ENCODE measurements at regions not wholly inside any gene's neighbourhood (a gene's known extent, or its start where the extent isn't known, plus 50 kb on each side); places are given as distances from the start of the nearest gene placed in this dataset.
"Not testable (repeated sequence)": the region's sequence is repeated elsewhere in the genome, so short reads cannot be mapped to it uniquely, and the experiment has no call there.

DNA sequence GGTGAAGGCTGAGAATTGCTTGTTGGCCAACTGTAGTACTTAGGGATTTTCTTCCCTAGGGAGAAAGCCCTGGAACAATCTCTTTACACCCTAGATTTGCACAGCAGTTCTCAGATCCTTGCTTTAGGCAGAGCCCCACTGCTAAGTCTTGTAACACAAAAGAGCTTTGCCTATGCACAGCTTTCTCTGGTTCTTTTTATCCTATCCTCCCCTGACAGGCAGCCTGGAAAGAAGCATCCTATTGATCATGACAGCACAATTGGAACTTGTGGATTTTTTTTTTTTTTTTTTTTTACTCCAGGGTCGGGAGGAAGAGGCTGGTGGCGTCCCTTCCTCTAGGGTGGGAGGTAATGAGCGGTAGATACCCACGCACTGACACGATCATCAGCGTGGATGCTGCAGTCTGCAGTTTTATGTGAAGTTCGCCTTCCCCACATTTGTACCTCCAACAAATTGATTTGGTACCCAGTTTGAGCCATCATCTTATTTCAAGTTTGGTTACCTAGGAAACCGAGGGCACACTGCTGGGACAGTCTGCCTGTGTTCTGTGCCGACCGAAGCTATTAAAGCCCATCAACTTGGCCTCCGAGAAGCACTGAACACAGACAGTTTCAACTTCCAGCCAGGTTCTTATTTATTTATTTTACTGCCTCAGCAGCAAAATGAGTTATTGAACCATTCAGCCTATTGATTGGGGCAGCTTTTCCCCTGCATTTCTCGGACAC is 110.1 kb downstream of the NRN1 start:
- no peak for DNase-seq

DNA sequence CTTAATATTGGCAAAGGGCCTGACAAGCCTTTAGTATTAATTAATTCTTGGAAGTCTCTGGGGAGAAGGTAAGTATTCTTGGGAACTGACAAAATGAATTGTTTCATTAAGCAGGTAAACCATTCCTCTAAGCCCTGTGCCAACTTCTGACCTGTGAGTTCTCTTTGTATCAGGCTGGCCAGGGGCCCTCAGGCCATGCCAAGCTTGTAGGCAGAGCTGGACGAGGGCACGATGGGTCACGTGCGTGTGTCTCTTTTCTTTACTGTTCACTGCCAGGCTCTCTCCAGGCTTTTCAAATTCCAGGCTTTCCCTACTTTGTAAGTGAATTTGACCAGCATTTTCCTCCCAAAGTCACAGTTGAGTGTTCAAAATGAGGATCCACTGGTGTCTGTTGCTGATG is 112.4 kb downstream of the NRN1 start:
- no peak for DNase-seq

DNA sequence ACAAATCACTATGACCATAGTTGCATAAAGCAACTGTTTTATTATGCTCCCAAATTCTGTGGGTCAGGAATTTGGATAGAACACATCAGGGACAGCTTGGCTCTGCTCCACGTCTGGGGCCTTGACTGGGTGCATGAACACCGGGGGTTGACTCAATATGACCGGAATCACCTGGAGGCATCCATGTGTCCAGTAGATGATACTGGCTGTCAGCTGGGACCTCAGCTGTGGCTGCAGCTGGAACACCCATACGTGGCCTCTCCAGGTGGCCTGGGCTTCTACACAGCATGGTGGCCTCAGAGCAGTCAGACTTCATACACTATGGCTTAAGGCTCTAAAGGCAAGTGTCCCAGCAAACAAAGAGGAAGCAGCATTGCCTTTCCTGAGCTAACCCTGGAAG is 113.4 kb downstream of the NRN1 start:
- no peak for DNase-seq

GRCh38 chr6:5892669-5893068 is 114.1 kb downstream of the NRN1 start:
- no peak for DNase-seq

- no peak for DNase-seq
Measured at GRCh38 chr6:5878792-5879191, 127.9 kb downstream of the NRN1 start.

GRCh38 chr6:5876076-5876475 is 130.6 kb downstream of the NRN1 start:
- DNase-seq = no peak

DNA sequence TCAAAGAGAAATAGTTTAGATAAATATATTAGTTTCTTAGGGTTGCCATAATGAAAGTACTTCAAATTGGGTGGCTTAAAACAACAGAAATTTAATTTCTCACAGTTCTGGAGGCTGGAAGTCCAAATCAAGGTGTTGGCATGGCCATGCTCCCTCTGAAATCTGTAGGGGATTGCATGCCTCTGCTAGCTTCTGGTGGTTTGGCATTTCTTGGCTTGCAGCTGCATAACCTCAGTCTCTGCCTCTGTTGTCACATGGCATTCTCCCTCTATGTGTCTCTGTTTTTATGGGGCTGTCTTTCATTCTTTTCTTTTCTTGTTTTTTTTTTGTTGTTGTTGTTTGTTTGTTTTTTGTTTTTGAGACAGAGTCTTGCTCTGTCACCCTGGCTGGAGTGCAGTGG is 132.7 kb downstream of the NRN1 start:
- not testable (repeated sequence) for DNase-seq

DNA sequence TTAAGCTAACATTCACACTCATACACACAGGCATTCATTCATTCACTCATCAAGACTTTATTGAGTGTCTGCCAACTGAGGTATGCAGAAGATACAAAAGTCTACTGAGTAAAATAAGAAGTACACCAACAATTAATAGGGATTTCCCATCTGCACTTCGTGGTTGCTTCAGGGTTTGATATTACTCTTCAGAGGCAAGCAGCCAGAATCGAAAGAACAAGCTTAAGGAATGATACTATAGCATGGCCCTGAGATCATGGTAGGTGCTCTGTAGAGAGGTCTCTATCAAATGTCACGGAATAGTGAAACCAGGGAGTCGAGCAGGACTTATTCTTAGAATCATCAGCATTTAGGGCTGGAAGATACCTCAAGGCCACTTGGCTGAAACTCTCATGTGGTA is 135.4 kb downstream of the NRN1 start:
- no peak for DNase-seq

GRCh38 chr6:5869676-5870075 is 137.0 kb downstream of the NRN1 start:
- no peak for DNase-seq

GRCh38 chr6:5869261-5869660 is 137.5 kb downstream of the NRN1 start:
- no peak for DNase-seq

GRCh38 chr6:5866547-5867051 is 140.1 kb downstream of the NRN1 start:
- no peak for DNase-seq

DNA sequence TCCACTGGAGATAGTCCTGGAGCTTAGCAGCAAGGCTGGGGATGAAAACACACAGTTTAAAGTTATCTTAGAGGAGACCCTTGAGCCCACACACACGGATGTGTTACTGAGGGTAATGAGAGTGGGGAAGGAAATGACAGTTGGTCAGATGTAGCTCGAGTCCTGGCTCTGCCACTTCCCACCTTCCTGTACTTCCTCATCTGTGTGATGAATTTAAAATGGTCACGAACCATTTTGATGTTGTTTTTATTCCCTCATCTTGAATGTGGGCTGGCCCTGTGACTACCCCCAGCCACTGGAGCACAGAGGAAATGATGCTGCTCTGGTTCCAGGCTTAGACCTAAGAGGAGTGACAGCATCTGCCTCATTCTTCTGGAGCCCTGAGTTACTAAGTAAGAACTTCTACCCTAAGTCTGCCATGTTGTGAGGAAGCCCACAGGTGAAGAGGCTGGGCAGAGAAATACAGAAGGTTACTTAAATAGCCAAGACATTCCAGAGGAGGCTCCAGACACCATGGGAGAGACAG is 141.2 kb downstream of the NRN1 start:
- no peak for DNase-seq

GRCh38 chr6:5860849-5861248 is 145.9 kb downstream of the NRN1 start:
- DNase-seq = no peak

GRCh38 chr6:5855787-5856470 is 150.8 kb downstream of the NRN1 start:
- DNase-seq = no peak

- no peak for DNase-seq
Measured at GRCh38 chr6:5854899-5855298, 151.8 kb downstream of the NRN1 start.

- DNase-seq = peak; percentile 70 to 73
Measured at GRCh38 chr6:5851261-5851757, 155.4 kb downstream of the NRN1 start.

GRCh38 chr6:5850848-5851255 is 155.9 kb downstream of the NRN1 start:
- DNase-seq = no peak

- no peak for DNase-seq
Measured at GRCh38 chr6:5846889-5847288, 159.8 kb downstream of the NRN1 start.

DNA sequence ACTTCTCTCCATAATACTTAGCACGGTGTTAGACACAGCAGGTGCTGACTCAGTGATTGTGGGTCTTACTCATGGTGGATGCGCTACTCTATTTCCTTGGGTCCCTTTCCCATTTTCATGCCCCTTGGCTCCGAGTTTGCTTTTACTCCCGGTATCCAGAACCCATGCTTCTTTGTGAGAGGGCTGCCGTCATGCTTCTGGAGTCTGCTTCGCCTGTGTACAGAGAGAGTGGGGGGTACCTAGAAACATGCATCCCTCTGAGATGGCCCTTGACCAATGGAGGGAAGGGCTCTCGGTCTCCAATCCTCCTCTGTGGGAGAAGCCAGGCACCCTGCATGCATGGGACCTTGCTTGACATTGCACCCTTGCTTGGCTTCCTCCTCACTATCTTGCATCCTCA is 160.4 kb downstream of the NRN1 start:
- no peak for DNase-seq

- DNase-seq = no peak
Measured at GRCh38 chr6:5843078-5843477, 163.6 kb downstream of the NRN1 start.

GRCh38 chr6:5840734-5841390 is 165.9 kb downstream of the NRN1 start:
- no peak for DNase-seq

DNA sequence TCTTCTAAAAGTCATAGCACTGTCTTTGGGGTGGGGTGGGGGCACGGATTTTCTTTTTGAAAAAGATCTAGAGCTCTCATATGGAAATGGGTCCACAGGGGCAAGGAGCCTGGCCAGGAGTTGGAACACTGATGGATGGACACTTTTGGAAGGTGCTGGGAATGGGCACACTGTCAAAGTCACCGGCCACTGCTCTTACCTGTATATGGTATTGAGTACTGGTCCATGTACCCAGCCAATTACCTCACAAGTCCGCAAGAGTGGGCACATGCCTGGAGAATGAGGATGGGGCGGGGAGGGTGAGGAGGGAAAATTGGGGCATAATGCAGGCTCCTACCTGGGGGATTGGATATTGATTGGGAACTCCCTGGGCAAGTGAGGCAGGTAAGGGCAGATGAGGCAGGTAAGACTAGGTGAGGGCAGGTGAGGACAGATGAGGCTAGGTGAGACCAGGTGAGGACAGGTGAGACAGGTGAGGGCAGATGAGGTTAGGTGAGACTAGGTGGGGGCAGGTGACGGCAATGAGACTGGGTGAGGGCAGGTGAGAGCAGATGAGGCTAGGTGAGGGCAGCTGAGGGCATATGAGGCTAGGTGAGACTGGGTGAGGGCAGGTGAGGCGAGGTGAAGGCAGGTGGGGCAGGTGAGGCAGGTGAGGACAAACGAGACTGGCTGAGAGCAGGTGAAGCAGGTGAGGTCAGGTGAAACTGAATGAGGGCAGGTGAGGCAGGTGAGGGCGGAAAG is 167.9 kb downstream of the NRN1 start:
- DNase-seq = no peak

GRCh38 chr6:5837323-5837722 is 169.4 kb downstream of the NRN1 start:
- no peak for DNase-seq

Data from activated CD4-positive, alpha-beta T cell treated with anti-CD3 and anti-CD28 coated beads, Interleukin-2, amount 50 U/mL, for 48 hours (primary cell).